DMS114 treated with DMSO at 0.1 percent for 48 hours (cell line): ENCODE measurements at regions not wholly inside any gene's neighbourhood (a gene's known extent, or its start where the extent isn't known, plus 50 kb on each side); places are given as distances from the start of the nearest gene placed in this dataset.
"Not testable (repeated sequence)": the region's sequence is repeated elsewhere in the genome, so short reads cannot be mapped to it uniquely, and the experiment has no call there.

Experiments used
- DNase-seq: peaks from one replicate; lab custom pipeline; 2025; ENCODE audit not compliant: unreplicated experiment; lab: John Stamatoyannopoulos, UW

GRCh38 chr5:82564963-82565362 lies 286.8 kb upstream of the RPS23 start:
- DNase-seq, result no peak

GRCh38 chr5:82563745-82564144 lies 285.6 kb upstream of the RPS23 start:
- no peak for DNase-seq

GRCh38 chr5:82562696-82563240 lies 284.6 kb upstream of the RPS23 start:
- DNase-seq, result no peak

GRCh38 chr5:82561797-82562196 lies 283.6 kb upstream of the RPS23 start:
- no peak for DNase-seq

- DNase-seq, result no peak
Measured at GRCh38 chr5:82560969-82561368, 282.8 kb upstream of the RPS23 start.

- DNase-seq, result no peak
Measured at GRCh38 chr5:82560561-82560960, 282.4 kb upstream of the RPS23 start.

- no peak for DNase-seq
Measured at GRCh38 chr5:82551840-82552385, 273.8 kb upstream of the RPS23 start.

- no peak for DNase-seq
Measured at GRCh38 chr5:82551192-82551591, 273.0 kb upstream of the RPS23 start.

GRCh38 chr5:82549263-82549662 lies 271.1 kb upstream of the RPS23 start:
- no peak for DNase-seq

- DNase-seq, result no peak
Measured at GRCh38 chr5:82544004-82544403, 265.9 kb upstream of the RPS23 start.

- no peak for DNase-seq
Measured at GRCh38 chr5:82540301-82540700, 262.1 kb upstream of the RPS23 start.

- no peak for DNase-seq
Measured at GRCh38 chr5:82538339-82539034, 260.3 kb upstream of the RPS23 start.

GRCh38 chr5:82537687-82538306 lies 259.6 kb upstream of the RPS23 start:
- DNase-seq, result no peak

GRCh38 chr5:82534986-82535385 lies 256.8 kb upstream of the RPS23 start:
- no peak for DNase-seq

GRCh38 chr5:82532075-82532474 lies 253.9 kb upstream of the RPS23 start:
- not testable (repeated sequence) for DNase-seq

GRCh38 chr5:82526540-82526939 lies 248.4 kb upstream of the RPS23 start:
- DNase-seq, result no peak

- DNase-seq, result no peak
Measured at GRCh38 chr5:82525626-82526025, 247.5 kb upstream of the RPS23 start.

GRCh38 chr5:82523633-82524032 lies 245.5 kb upstream of the RPS23 start:
- DNase-seq, result no peak

- no peak for DNase-seq
Measured at GRCh38 chr5:82522897-82523296, 244.7 kb upstream of the RPS23 start.

GRCh38 chr5:82521431-82522051 lies 243.4 kb upstream of the RPS23 start:
- DNase-seq, result no peak

- DNase-seq, result no peak
Measured at GRCh38 chr5:82519558-82519957, 241.4 kb upstream of the RPS23 start.

GRCh38 chr5:82517544-82518075 lies 239.5 kb upstream of the RPS23 start:
- no peak for DNase-seq
